CD14-positive monocyte (primary cell): ENCODE measurements at regions not wholly inside any gene's neighbourhood (a gene's known extent, or its start where the extent isn't known, plus 50 kb on each side); places are given as distances from the start of the nearest gene placed in this dataset.

Source experiments
- DNase-seq, 3 donors: peaks; one replicate each; pipeline ENCODE4 v3.0.0-alpha.2; 2011 to 2022
- H2AFZ ChIP-seq: 2 replicates; pipeline ENCODE4 v1.6.0; 2012; ENCODE audit warnings: mild to moderate bottlenecking, low read depth, low read length, inconsistent platforms; ENCODE audit not compliant: insufficient read depth, poor library complexity, severe bottlenecking
- H3K27ac ChIP-seq, 2 donors: 1 replicate in 1 of 2; 2 replicates in 1 of 2; pipeline ENCODE4 v1.5.1; 2012 to 2013; ENCODE audit warnings: low read length in 2 of 2, control low read depth in 1 of 2, inconsistent platforms in 1 of 2, low read depth in 1 of 2, mild to moderate bottlenecking in 1 of 2
- H3K27me3 ChIP-seq, 2 donors: one replicate each; pipeline versions ENCODE4 v1.6.0 to v1.6.1; 2011 to 2013; ENCODE audit warnings: low read length in 2 of 2; ENCODE audit not compliant: control insufficient read depth in 2 of 2, insufficient read depth in 2 of 2
- H3K36me3 ChIP-seq, 2 donors: replicated peaks in 1 of 2; 1 replicate in 1 of 2; 2 replicates in 1 of 2; pipeline versions ENCODE4 v1.5.1 to v1.6.1; 2012 to 2013; ENCODE audit warnings: low read length in 2 of 2, control low read depth in 1 of 2, inconsistent platforms in 1 of 2, mild to moderate bottlenecking in 1 of 2; ENCODE audit not compliant: insufficient read depth in 2 of 2, control insufficient read depth in 1 of 2
- H3K4me1 ChIP-seq, 2 donors: 1 replicate in 1 of 2; 2 replicates in 1 of 2; pipeline versions ENCODE4 v1.5.1 to v1.6.1; 2012 to 2013; ENCODE audit warnings: low read length in 2 of 2, control low read depth in 1 of 2, inconsistent platforms in 1 of 2, mild to moderate bottlenecking in 1 of 2, moderate library complexity in 1 of 2; ENCODE audit not compliant: insufficient read depth in 2 of 2, control insufficient read depth in 1 of 2
- H3K4me2 ChIP-seq: replicated peaks from 2 replicates; pipeline ENCODE3; 2012; ENCODE audit warnings: low read length, moderate library complexity, mild to moderate bottlenecking; ENCODE audit not compliant: poor library complexity, severe bottlenecking; ENCODE audit errors: extremely low read depth
- H3K4me3 ChIP-seq, 3 experiments: fragments of 200-600 bp in 1 of 3; sonication (generic) in 1 of 3; replicated peaks in 1 of 3; 1 replicate in 2 of 3; 2 replicates in 1 of 3; pipeline ENCODE4 v1.5.1; 2011 to 2013; ENCODE audit warnings: low read length in 3 of 3, mild to moderate bottlenecking in 3 of 3, control low read depth in 2 of 3, low read depth in 2 of 3, inconsistent platforms in 1 of 3, moderate library complexity in 1 of 3
- H3K79me2 ChIP-seq: 2 replicates; pipeline ENCODE4 v1.6.0; 2012; ENCODE audit warnings: mild to moderate bottlenecking, control low read depth, inconsistent platforms, low read length, moderate library complexity; ENCODE audit not compliant: insufficient read depth
- H3K9ac ChIP-seq: 2 replicates; pipeline ENCODE4 v1.6.0; 2017; ENCODE audit warnings: low read length, mild to moderate bottlenecking; ENCODE audit not compliant: insufficient read depth, poor library complexity, severe bottlenecking
- H3K9me3 ChIP-seq, 2 donors: replicated peaks in 1 of 2; 1 replicate in 1 of 2; 2 replicates in 1 of 2; pipeline versions ENCODE4 v1.5.1 to v1.6.1; 2012 to 2013; ENCODE audit warnings: low read length in 2 of 2, control low read depth in 1 of 2; ENCODE audit not compliant: control insufficient read depth in 1 of 2, insufficient read depth in 1 of 2
- H4K20me1 ChIP-seq: 2 replicates; pipeline ENCODE4 v1.6.0; 2012; ENCODE audit warnings: mild to moderate bottlenecking, low read length, control low read depth, moderate library complexity; ENCODE audit not compliant: insufficient read depth
- H3K27ac Mint-ChIP-seq, 7 donors: one replicate each; pipeline ENCODE4 v1.8.0; 2020; ENCODE audit warnings: mild to moderate bottlenecking in 7 of 7, mixed read lengths in 7 of 7, moderate library complexity in 6 of 7, inconsistent platforms in 2 of 7
- H3K27me3 Mint-ChIP-seq, 3 donors: one replicate each; pipeline ENCODE4 v1.8.0; 2021 to 2022; ENCODE audit warnings: low read depth in 3 of 3, mild to moderate bottlenecking in 3 of 3, mixed read lengths in 3 of 3, moderate library complexity in 3 of 3, inconsistent platforms in 1 of 3
- H3K36me3 Mint-ChIP-seq, 2 donors: one replicate each; pipeline ENCODE4 v1.8.0; 2020; ENCODE audit warnings: mixed read lengths in 2 of 2, inconsistent platforms in 1 of 2, mild to moderate bottlenecking in 1 of 2
- H3K4me1 Mint-ChIP-seq: one replicate; pipeline ENCODE4 v1.8.0; 2020; ENCODE audit warnings: mild to moderate bottlenecking, mixed read lengths
- H3K4me3 Mint-ChIP-seq, 2 donors: one replicate each; pipeline ENCODE4 v1.8.0; 2020; ENCODE audit warnings: mild to moderate bottlenecking in 2 of 2, mixed read lengths in 2 of 2, moderate library complexity in 1 of 2
- H3K9me3 Mint-ChIP-seq, 7 donors: one replicate each; pipeline ENCODE4 v1.8.0; 2020 to 2022; ENCODE audit warnings: mixed read lengths in 7 of 7, mild to moderate bottlenecking in 6 of 7, moderate library complexity in 6 of 7, inconsistent platforms in 2 of 7
- CTCF ChIP-seq: fragments of 200-600 bp; IDR thresholded peaks from one replicate; pipeline ENCODE4 v1.8.0; 2022; ENCODE audit warnings: antibody characterized with exemption, mild to moderate bottlenecking
- WGBS: methylation state at CpG from one replicate; pipeline ENCODE4 v1.1.5; 2013; ENCODE audit warnings: missing lambda C conversion rate; ENCODE audit not compliant: insufficient coverage; 5-methylcytosine and 5-hydroxymethylcytosine counted together
- intact Hi-C, 2 donors: fragments of 100-400 bp; cut with micrococcal nuclease; formaldehyde crosslinking; loops; one replicate each; pipeline versions ENCODE4 v1.15.0 to v1.15.1; 2023

DNA sequence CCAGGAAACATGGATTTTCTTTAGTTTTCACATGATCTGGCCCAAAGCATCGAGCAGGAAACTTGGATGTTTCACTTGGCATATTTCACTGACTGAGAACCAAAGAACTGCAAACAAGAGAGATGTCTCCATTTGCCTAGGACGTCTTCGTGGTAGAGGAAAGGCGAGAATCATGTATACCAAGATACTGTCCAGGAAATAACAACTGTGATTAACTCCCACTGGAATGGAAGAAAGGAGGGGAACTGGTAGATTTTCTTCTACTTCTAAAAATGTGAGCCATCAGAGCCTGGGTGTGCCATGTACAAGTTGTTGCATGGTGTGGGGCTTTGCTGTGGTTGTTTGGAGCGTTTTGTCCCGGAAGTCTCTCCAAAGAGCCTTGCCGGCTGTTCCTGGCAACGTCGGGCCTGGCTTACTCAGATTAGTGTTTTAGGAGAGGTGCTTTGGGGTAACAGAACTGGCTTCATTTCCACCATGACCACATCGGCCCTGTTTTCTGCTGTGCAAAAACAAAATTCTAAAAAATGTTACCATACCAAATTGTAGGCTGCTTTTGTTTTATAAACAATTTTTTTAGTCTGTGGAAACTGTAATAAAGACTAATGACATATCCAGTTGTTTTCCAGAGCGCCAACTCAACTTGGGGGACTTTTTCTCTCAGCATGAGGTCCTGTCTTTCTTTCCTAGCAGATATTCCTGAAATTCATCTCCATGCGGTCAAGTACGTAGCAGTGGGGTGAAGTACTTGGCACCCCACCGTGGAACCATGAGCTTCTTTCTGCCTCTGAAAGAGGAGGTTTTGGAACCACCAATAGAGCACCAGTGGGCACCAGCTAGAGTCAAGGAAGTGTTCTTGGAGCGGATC is 118.3 kb downstream of the TM2D1 start:
- Mint-ChIP-seq H3K4me3 (peak overlapping the region; percentile 4 to 56), H3K27me3 (no peaks in the 10 kb centered on the region), H3K27ac (peak overlapping the region in 1 of 7 donors; percentile 70), H3K4me1 (peaks cover 43% of the 10 kb centered on the region), H3K36me3 (no peaks in the 10 kb centered on the region), H3K9me3 (peaks cover 0 to 5% (median 0%) of the 10 kb centered on the region in 7 donors)
- peak overlapping the region; percentile 66 for H2AFZ ChIP-seq
- peak overlapping the region in 2 of 3 experiments; percentile 10 to 57 for H3K4me3 ChIP-seq
- no peaks in the 10 kb centered on the region for H3K9me3 ChIP-seq
- peak overlapping the region in 1 of 2 donors; percentile 49 for H3K27ac ChIP-seq
- H4K20me1 ChIP-seq = no peaks in the 10 kb centered on the region
- no peaks in the 10 kb centered on the region for H3K27me3 ChIP-seq
- H3K4me2 ChIP-seq = peak overlapping the region; percentile 40
- H3K4me1 ChIP-seq = peaks cover 35 to 43% of the 10 kb centered on the region in 2 donors
- H3K9ac ChIP-seq = no peak overlapping the region
- no peak for TF ChIP-seq CTCF
- 52% methylated on average over 9 of the region's 15 CpGs for WGBS
- no peaks in the 10 kb centered on the region for H3K36me3 ChIP-seq
- intact Hi-C loops = no loop called here
- DNase-seq = no peak
- H3K79me2 ChIP-seq = no peaks in the 10 kb centered on the region

GRCh38 chr1:61605607-61606321 is 119.2 kb downstream of the TM2D1 start:
- peak overlapping the region; percentile 66 for H2AFZ ChIP-seq
- Mint-ChIP-seq H3K4me3 (peak overlapping the region in 1 of 2 donors; percentile 56), H3K27ac (peak overlapping the region in 4 of 7 donors; percentile 42 to 85 (median 60)), H3K4me1 (peaks cover 43% of the 10 kb centered on the region), H3K9me3 (peaks cover 0 to under 1% (median 0%) of the 10 kb centered on the region in 7 donors), H3K27me3 (no peaks in the 10 kb centered on the region), H3K36me3 (no peaks in the 10 kb centered on the region)
- peaks cover 35 to 43% of the 10 kb centered on the region in 2 donors for H3K4me1 ChIP-seq
- 0% methylated on average over 1 of the region's 4 CpGs for WGBS
- H3K9ac ChIP-seq = no peak overlapping the region
- no peaks in the 10 kb centered on the region for H3K9me3 ChIP-seq
- TF ChIP-seq CTCF = no peak
- H3K27ac ChIP-seq = peak overlapping the region in 1 of 2 donors; percentile 49
- H3K79me2 ChIP-seq = no peaks in the 10 kb centered on the region
- intact Hi-C loops = no loop called here
- H3K36me3 ChIP-seq = no peaks in the 10 kb centered on the region
- H3K27me3 ChIP-seq = no peaks in the 10 kb centered on the region
- no peaks in the 10 kb centered on the region for H4K20me1 ChIP-seq
- H3K4me3 ChIP-seq = peak overlapping the region in 2 of 3 experiments; percentile 10 to 57
- DNase-seq = no peak
- H3K4me2 ChIP-seq = peak overlapping the region; percentile 40
